GM18861 (cell line): ENCODE measurements at regions not wholly inside any gene's neighbourhood (a gene's known extent, or its start where the extent isn't known, plus 50 kb on each side); places are given as distances from the start of the nearest gene placed in this dataset.
"Not testable (repeated sequence)": the region's sequence is repeated elsewhere in the genome, so short reads cannot be mapped to it uniquely, and the experiment has no call there.

Source experiments
- ATAC-seq: cut with Tn5 transposase; IDR thresholded peaks from one replicate; pipeline ENCODE4 v1.9.1; 2021; ENCODE audit not compliant: unreplicated experiment

- ATAC-seq = no peak
These were observed 1609.0 kb upstream of the AGA start for GRCh38 chr4:179051206-179051605.

- ATAC-seq = no peak
These were observed 1617.2 kb upstream of the AGA start for GRCh38 chr4:179059396-179059795.

DNA sequence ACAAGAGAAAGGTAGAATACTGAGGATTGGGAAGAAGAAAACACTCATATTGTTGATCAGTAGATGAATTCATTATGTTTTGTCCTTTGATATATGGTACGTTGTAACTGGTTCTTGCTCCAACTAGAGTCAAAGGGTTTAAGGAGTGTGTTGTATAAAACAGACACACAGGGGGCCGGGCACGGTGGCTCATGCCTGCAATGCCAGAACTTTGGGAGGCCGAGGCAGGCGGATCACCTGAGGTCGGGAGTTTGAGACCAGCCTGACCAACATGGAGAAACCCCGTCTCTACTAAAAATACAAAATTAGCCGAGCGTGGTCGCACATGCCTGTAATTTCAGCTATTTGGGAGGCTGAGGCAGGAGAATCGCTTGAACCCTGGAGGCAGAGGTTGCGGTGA, 1624.0 kb upstream of the AGA start:
- not testable (repeated sequence) for ATAC-seq

DNA sequence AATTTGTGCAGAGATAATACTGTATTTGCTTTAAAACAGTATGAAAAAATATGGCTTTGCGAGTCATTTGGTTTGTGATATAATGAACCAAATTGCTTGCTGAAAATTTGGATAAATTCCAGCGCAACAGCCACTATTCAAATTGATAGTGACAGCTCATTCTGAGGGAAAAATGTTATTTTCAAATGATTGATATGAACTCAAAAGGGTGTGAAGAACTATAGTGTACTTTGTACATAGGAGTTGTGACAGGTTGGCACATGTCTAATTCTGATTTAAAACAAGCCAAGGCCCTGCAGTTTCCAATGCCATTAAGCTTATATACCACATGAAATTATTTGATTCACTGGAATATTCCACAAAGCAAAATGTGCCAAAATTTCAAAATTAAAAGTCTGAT, 1628.9 kb upstream of the AGA start:
- no peak for ATAC-seq

DNA sequence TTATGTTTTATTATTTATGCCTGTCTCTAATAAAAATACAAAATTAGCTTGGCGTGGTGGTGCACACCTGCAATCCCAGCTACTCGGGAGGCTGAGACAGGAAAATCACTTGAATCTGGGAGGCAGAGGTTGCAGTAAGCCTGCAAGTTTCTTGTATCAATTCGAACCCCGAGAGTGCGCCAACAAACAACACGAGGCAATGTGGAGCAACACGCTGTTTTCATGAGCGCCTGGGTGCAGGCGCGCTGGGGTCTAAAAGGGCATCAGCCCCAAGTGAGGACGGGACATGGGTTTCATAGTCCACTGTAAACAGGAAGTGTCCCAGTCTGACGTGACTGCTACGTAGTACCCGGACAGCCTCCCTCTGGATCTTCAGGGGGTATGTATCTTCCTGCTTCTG, 1634.6 kb upstream of the AGA start:
- ATAC-seq = no peak

DNA sequence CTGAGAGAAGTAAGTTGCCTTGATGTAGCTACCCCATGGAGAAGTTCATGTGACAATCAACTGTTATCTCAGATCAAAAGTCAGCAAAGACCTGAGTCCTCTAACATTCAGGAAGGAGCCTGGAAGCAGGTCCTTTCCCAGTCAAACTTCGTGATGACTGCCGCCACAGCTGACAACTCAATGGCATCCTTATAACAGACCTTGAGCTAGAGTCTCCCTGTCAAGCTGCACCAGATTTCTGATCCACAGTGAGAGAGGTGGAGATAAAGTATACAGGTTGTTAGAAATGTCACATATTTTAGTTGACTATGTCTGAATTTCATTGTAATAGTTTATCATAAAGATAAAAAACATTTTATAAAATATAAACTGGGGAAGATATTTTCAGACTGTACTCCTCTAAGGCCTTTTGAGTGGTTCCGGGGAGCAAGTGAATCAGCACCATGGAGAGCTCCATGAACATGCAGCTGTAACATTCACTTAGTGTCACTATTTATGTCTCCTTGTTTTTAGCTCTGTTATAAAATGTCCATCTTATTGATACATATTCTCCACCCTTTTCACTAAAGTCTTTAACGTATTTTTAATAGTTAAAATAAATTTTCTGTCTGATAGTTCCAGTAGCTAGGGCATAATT, 1653.5 kb upstream of the AGA start:
- ATAC-seq = no peak

- ATAC-seq = no peak
These were observed 1655.5 kb upstream of the AGA start for GRCh38 chr4:179097741-179098140.

DNA sequence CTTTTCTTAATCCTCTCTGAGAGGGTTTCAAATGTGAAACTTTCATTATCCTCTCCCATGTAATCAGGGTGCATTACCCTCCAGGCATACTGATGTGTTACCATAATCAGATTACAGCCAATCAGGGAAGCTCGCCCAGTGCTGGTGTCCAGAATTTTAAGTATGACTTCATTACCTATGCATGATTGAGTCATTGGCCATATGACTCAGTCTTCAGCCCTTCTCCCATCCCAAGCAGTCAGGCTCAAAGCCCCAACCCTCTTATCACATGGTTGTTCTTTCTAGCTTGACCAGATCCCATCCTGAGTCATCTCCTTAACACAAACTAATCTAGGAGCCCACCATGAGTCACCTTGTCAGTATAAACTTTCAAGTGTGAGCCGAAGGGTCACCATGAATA, 1668.1 kb upstream of the AGA start:
- no peak for ATAC-seq

DNA sequence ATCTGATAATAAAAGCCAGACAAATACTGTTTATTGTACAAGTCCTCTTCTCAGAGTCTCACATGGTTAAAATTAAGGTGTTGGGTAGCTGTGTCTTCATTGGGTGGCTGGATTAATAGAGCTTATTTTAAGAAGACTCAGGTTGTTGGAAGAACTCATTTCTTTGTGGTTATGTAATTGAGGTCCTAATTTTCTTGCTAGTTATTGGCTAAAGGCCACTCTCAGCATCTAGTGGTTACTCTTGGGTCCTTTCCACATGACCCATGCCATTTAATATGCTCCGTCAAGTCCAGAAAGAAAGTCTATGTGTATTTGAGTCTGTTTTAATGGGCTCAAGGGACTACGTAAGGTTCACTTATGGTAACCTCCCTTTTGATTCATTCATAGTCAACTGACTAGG, 1668.6 kb upstream of the AGA start:
- no peak for ATAC-seq

DNA sequence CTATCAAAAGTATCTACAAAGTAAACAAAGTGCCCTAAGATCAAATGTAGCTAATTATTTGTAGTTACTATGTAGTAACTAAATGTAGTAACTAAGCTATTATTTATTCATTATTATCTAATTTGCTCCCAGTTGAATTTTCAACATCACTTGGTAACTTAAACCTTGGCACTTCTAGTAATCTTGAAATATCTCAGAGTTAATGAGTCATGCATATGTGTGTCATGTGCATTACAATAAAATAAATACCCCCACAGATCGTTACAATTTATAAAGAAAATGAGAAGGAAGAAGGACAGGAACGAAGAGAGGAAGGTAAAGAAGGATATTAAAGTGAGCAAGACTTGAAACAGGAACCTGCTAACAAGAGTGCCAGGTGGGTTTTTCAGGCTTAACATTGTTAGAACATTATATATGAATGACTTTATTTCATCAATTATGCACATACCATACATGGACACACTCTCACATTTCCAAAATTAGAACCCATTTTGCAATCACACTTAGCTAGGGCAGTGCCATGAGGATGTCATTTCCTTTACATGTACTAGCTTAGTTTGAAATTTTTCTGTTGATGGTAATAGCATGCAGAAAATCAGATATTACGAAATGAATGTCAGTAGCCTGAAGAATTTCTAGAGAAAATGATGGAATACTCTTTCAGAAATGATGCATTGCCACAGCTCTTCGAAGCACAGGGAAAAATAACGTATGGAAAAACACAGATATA, 1670.4 kb upstream of the AGA start:
- ATAC-seq = no peak

DNA sequence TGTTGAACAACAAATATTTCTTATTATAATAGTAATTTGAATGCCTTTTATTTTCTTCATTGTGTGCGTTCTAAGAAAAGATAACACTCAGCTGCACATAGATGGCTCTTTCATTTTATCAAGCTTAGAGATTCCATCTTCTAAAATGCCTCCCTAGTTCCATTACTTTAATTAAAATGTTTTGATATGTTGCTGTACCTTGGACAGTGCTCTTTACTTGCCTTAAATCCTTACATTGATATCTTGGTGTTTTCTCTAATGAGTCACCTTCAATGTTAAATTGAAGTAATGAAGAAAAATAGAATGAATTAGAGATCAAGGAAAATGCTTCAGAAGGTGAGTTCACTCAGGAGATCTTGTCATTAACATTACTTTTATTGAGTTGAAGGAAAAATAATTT, 1672.4 kb upstream of the AGA start:
- ATAC-seq = no peak

GRCh38 chr4:179116011-179116410, 1673.8 kb upstream of the AGA start:
- no peak for ATAC-seq

DNA sequence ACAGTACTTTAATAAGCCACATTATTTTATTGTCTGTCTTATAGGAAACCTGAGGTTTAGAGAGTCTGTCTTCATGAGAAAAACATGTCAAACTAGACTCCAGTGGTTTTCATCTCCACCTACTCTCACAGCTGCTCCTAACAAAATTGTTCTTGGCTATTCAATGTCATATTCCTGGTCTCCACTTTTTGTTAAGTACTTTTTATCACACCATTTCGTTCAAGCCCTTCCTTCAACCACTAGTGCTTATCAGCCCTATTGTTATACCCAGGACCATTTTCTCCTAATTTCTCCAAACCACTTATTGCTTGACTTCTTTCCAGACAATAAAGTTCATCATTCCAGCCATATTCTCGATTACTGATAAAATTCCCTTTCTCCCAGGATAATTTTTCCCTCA, 1674.3 kb upstream of the AGA start:
- no peak for ATAC-seq

DNA sequence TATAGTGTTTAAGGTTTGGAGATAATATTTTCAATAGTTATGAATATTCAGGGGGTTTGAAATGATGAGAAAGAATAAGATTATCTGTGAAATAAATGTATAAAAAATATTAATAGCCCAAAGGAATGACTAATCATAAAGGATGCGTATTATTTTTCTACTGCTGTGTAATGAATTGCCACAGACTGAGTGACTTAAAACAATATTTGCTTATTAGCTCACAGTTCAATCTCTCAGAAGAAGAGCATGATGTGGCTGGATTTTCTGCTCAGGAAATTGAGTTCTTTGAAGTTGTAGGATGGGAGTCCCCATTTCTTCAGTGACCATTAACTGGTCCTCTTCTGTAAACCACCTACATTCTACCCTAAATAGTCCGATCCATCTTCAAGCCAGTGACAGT, 1680.8 kb upstream of the AGA start:
- ATAC-seq = no peak

DNA sequence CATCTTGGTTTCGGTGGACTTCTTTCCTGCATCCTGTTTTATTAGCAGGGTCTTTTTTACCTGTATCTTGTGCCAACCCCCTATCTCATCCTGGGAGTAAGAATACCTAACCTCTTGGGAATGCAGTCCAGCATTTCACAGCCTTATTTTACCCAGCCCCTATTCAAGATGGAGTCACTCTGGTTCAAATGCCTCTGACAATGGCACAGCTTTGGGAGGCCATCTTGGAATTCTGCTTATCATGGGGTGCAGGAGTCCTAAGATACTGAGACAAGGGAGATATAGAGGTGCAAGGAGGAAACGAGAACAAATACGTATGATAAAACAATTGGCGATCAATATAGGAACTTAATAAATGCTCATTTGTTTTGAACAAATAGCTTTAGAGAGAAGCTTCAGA, 1682.2 kb upstream of the AGA start:
- no peak for ATAC-seq

GRCh38 chr4:179124957-179125356, 1682.7 kb upstream of the AGA start:
- no peak for ATAC-seq

- ATAC-seq = no peak
These were observed 1683.6 kb upstream of the AGA start for GRCh38 chr4:179125870-179126269.

DNA sequence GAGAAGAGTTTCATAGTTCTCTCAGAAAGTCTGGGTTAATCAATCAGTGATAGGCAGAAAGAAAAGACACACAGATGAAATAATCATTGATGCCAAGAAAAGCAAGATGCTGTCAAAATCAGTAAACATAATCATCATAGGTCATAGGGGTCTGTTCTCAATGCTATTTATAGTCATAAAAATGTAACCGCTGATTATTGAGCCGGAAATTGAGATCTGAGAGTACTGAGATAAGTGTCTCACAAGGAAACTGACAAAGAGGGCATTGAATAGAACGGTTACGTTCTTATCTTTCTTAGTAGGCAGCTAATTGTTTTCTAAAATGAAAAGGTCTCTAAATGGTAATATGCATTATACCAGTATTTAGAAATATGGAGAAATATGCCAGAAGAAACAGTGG, 1686.1 kb upstream of the AGA start:
- no peak for ATAC-seq

- no peak for ATAC-seq
These were observed 1688.0 kb upstream of the AGA start for GRCh38 chr4:179130122-179130714.

DNA sequence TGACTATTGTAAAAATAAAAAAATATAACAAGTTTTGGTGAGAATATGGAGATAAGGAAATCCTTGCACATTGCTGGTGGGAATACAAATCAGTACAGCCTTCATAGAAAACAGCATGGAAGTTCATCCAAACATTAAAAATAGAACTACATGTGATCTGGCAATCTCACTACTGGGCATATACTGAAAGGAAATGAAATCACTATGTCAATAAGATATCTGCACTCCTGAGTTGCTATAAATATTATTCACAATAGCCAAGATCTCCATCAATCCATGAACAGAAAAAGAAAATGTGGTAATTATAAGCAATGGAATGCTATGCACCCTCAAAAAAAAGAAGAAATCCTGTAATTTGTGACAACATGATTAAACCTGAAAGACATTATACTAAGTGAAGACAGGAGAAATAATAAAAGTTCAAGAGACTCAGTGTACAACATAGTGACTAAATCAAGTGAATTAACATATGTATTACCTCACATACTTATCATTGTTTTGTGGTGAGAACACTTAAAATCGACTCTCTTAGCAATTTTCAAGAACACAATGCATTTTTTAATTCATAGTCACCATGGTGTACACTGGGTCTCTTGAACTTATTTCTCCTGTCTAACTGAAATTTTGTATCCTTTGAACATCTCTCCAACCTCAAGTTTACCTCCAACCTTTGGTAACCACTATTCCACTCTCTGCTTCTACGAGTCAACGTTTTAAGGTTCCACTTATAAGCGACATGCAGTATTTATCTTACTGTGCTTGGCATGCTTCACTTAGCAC, 1703.7 kb upstream of the AGA start:
- ATAC-seq = no peak

GRCh38 chr4:179151770-179152169, 1709.5 kb upstream of the AGA start:
- ATAC-seq = no peak

GRCh38 chr4:179163147-179163546, 1720.9 kb upstream of the AGA start:
- ATAC-seq = no peak
